ENCODE measurements at regions not wholly inside any gene's neighbourhood (a gene's known extent, or its start where the extent isn't known, plus 50 kb on each side); places are given as distances from the start of the nearest gene placed in this dataset.
A peak's percentile ranks its signal among the peaks of the same experiment; 100 is the strongest.

DNA sequence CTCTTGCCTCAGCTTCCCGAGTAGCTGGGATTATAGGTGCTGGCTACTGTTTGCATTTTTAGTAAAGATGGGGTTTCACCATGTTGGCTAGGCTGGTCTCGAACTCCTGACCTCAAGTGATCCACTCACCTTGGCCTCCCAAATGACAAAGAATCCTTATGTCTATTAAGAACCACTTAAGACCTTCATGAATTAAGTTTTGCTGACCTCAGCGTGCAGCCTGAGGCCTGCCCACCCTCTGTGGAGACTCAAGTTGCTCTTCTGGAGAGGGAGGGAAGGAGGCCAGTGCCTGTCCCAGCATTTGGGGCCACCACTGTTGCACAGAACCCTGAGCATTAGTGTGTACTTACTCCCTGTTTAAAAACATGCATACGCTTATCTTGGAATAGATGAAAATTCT, 313.3 kb downstream of the FGF9 start:
- no peaks in the 10 kb centered on the region for H3K27me3 ChIP-seq (ENCODE audit: insufficient read depth, low read length, poor library complexity, severe bottlenecking)
- H3K9me3 ChIP-seq (ENCODE audit: insufficient read depth, low read depth, low read length): no peaks in the 10 kb centered on the region
- no peaks in the 10 kb centered on the region for H3K79me2 ChIP-seq (ENCODE audit: insufficient read depth, low read length)
- H3K4me2 ChIP-seq (ENCODE audit: low read depth, low read length, poor library complexity, severe bottlenecking): no peak overlapping the region
- H2AFZ ChIP-seq (ENCODE audit: low read length): no peak overlapping the region
- H3K4me3 ChIP-seq (ENCODE audit: low read length, poor library complexity, severe bottlenecking): no peak overlapping the region
- H3K4me1 ChIP-seq (ENCODE audit: insufficient read depth, low read length, poor library complexity, severe bottlenecking): peaks cover 41% of the 10 kb centered on the region
- peaks cover 7% of the 10 kb centered on the region; the same call in 1 of the 2 replicates for H3F3A ChIP-seq (ENCODE audit: low read depth)
- no peak for TF ChIP-seq EZH2phosphoT487 (IDR thresholded peaks at IDR 0.05; ENCODE audit: borderline replicate concordance)
- TF ChIP-seq, protein P1, sequence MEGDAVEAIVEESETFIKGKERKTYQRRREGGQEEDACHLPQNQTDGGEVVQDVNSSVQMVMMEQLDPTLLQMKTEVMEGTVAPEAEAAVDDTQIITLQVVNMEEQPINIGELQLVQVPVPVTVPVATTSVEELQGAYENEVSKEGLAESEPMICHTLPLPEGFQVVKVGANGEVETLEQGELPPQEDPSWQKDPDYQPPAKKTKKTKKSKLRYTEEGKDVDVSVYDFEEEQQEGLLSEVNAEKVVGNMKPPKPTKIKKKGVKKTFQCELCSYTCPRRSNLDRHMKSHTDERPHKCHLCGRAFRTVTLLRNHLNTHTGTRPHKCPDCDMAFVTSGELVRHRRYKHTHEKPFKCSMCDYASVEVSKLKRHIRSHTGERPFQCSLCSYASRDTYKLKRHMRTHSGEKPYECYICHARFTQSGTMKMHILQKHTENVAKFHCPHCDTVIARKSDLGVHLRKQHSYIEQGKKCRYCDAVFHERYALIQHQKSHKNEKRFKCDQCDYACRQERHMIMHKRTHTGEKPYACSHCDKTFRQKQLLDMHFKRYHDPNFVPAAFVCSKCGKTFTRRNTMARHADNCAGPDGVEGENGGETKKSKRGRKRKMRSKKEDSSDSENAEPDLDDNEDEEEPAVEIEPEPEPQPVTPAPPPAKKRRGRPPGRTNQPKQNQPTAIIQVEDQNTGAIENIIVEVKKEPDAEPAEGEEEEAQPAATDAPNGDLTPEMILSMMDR (conservative IDR thresholded peaks at IDR 0.05; ENCODE audit: low read length): no peak
- H3K9ac ChIP-seq (ENCODE audit: low read depth, low read length, poor library complexity, severe bottlenecking): no peak overlapping the region
- no peaks in the 10 kb centered on the region for H4K20me1 ChIP-seq (ENCODE audit: insufficient read depth, low read length, poor library complexity, severe bottlenecking)
- H3K36me3 ChIP-seq (ENCODE audit: insufficient read depth, low read length): no peaks in the 10 kb centered on the region
- H3K9me2 ChIP-seq (replicated peaks; ENCODE audit: low read depth, low read length): no peaks in the 10 kb centered on the region

GRCh38 chr13:21986602-21987001, 315.7 kb downstream of the FGF9 start:
- H3K9me3 ChIP-seq (ENCODE audit: insufficient read depth, low read depth, low read length): no peaks in the 10 kb centered on the region

GRCh38 chr13:21987793-21988192, 316.9 kb downstream of the FGF9 start:
- H3K4me2 ChIP-seq (ENCODE audit: low read depth, low read length, poor library complexity, severe bottlenecking): peak overlapping the region; percentile 74
- peak overlapping the region; percentile 63 for H3K9ac ChIP-seq (ENCODE audit: low read depth, low read length, poor library complexity, severe bottlenecking)
- no peaks in the 10 kb centered on the region for H4K20me1 ChIP-seq (ENCODE audit: insufficient read depth, low read length, poor library complexity, severe bottlenecking)
- no peaks in the 10 kb centered on the region for H3K9me3 ChIP-seq (ENCODE audit: insufficient read depth, low read depth, low read length)
- H2AFZ ChIP-seq (ENCODE audit: low read length): no peak overlapping the region
- H3K4me1 ChIP-seq (ENCODE audit: insufficient read depth, low read length, poor library complexity, severe bottlenecking): peaks cover 43% of the 10 kb centered on the region
- no peaks in the 10 kb centered on the region for H3K27me3 ChIP-seq (ENCODE audit: insufficient read depth, low read length, poor library complexity, severe bottlenecking)
- TF ChIP-seq, protein P1 (conservative IDR thresholded peaks at IDR 0.05; ENCODE audit: low read length): no peak
- TF ChIP-seq EZH2phosphoT487 (IDR thresholded peaks at IDR 0.05; ENCODE audit: borderline replicate concordance): no peak
- H3K79me2 ChIP-seq (ENCODE audit: insufficient read depth, low read length): no peaks in the 10 kb centered on the region
- H3F3A ChIP-seq (ENCODE audit: low read depth): peaks cover 9% of the 10 kb centered on the region; the same call in 1 of the 2 replicates
- peak overlapping the region; percentile 62 for H3K4me3 ChIP-seq (ENCODE audit: low read length, poor library complexity, severe bottlenecking)
- no peaks in the 10 kb centered on the region for H3K9me2 ChIP-seq (replicated peaks; ENCODE audit: low read depth, low read length)
- H3K36me3 ChIP-seq (ENCODE audit: insufficient read depth, low read length): no peaks in the 10 kb centered on the region

More at GRCh38 chr13:21986602-21987001, 315.7 kb downstream of the FGF9 start:
- Histone ChIP-seq H4K20me1 (ENCODE audit: insufficient read depth, low read length, poor library complexity, severe bottlenecking) (no peaks in the 10 kb centered on the region), H2AFZ (ENCODE audit: low read length) (no peak overlapping the region), H3K9ac (ENCODE audit: low read depth, low read length, poor library complexity, severe bottlenecking) (peak overlapping the region; percentile 23), H3K79me2 (ENCODE audit: insufficient read depth, low read length) (no peaks in the 10 kb centered on the region), H3K4me2 (ENCODE audit: low read depth, low read length, poor library complexity, severe bottlenecking) (peak overlapping the region; percentile 58), H3K9me2 (replicated peaks; ENCODE audit: low read depth, low read length) (no peaks in the 10 kb centered on the region), H3K27me3 (ENCODE audit: insufficient read depth, low read length, poor library complexity, severe bottlenecking) (no peaks in the 10 kb centered on the region), H3K4me1 (ENCODE audit: insufficient read depth, low read length, poor library complexity, severe bottlenecking) (peaks cover 43% of the 10 kb centered on the region), H3K4me3 (ENCODE audit: low read length, poor library complexity, severe bottlenecking) (no peak overlapping the region), H3F3A (ENCODE audit: low read depth) (peaks cover 9% of the 10 kb centered on the region; the same call in 1 of the 2 replicates), H3K36me3 (ENCODE audit: insufficient read depth, low read length) (no peaks in the 10 kb centered on the region)
- no peak for TF ChIP-seq EZH2phosphoT487 (IDR thresholded peaks at IDR 0.05; ENCODE audit: borderline replicate concordance)
- TF ChIP-seq, protein P1 (conservative IDR thresholded peaks at IDR 0.05; ENCODE audit: low read length): no peak
